BLaER1 treated with 17β-estradiol and CSF1 and Interleukin-3, amounts not matched to agents 10 nM and 100 nM (cell line): ENCODE measurements at regions not wholly inside any gene's neighbourhood (a gene's known extent, or its start where the extent isn't known, plus 50 kb on each side); places are given as distances from the start of the nearest gene placed in this dataset.
"Not testable (repeated sequence)": the region's sequence is repeated elsewhere in the genome, so short reads cannot be mapped to it uniquely, and the experiment has no call there.

ENCODE experiments used
- H3K27ac ChIP-seq, 11 experiments: shearing (Covaris generic); formaldehyde crosslinking; 2 replicates each; pipeline ENCODE4 v1.8.1; 2022
- H3K27me3 ChIP-seq, 11 experiments: shearing (Covaris generic); formaldehyde crosslinking; 2 replicates each; pipeline ENCODE4 v1.8.1; 2022
- H3K36me3 ChIP-seq, 11 experiments: shearing (Covaris generic); formaldehyde crosslinking; 2 replicates each; pipeline ENCODE4 v1.8.1; 2022
- H3K4me1 ChIP-seq, 10 experiments: shearing (Covaris generic); formaldehyde crosslinking; 2 replicates each; pipeline ENCODE4 v1.8.1; 2022
- H3K4me2 ChIP-seq, 11 experiments: shearing (Covaris generic); formaldehyde crosslinking; 2 replicates each; pipeline ENCODE4 v1.8.1; 2022
- H3K4me3 ChIP-seq, 10 experiments: shearing (Covaris generic); formaldehyde crosslinking; 2 replicates each; pipeline ENCODE4 v1.8.1; 2022
- H3K9ac ChIP-seq, 11 experiments: shearing (Covaris generic); formaldehyde crosslinking; 2 replicates each; pipeline ENCODE4 v1.8.1; 2022
- H3K9me3 ChIP-seq, 11 experiments: shearing (Covaris generic); formaldehyde crosslinking; replicated peaks in 1 of 11; 2 replicates each; pipeline ENCODE4 v1.8.1; 2022
- H4K20me1 ChIP-seq, 11 experiments: shearing (Covaris generic); formaldehyde crosslinking; 2 replicates each; pipeline ENCODE4 v1.8.1; 2022
- Cebpa-rat ChIP-seq, 11 experiments: shearing (Covaris generic); IDR thresholded peaks; 2 replicates each; pipeline ENCODE4 v1.8.1; 2022

- TF ChIP-seq Cebpa-rat (IDR thresholded peaks at IDR 0.05) = no peak
- Histone ChIP-seq H3K27ac (no peak overlapping the region), H3K4me3 (no peak overlapping the region), H4K20me1 (peaks cover 0 to 3% (median 0%) of the 10 kb centered on the region in 11 experiments; a peak in 1 of 22 replicates), H3K4me2 (no peak overlapping the region), H3K36me3 (no peaks in the 10 kb centered on the region), H3K9me3 (peaks cover 0 to 25% (median 0%) of the 10 kb centered on the region in 11 experiments; a peak in 2 of 22 replicates), H3K27me3 (peaks cover 77 to 94% (median 90%) of the 10 kb centered on the region in 11 experiments), H3K4me1 (no peaks in the 10 kb centered on the region), H3K9ac (no peak overlapping the region)
Measured at GRCh38 chrX:140157143-140157542, 191.8 kb upstream of the CXorf66 start.

- Histone ChIP-seq H4K20me1 (no peaks in the 10 kb centered on the region; a peak in 1 of 22 replicates), H3K4me3 (no peak overlapping the region), H3K9me3 (peaks cover 0 to 25% (median 0%) of the 10 kb centered on the region in 11 experiments; a peak in 2 of 22 replicates), H3K36me3 (no peaks in the 10 kb centered on the region), H3K4me2 (no peak overlapping the region), H3K9ac (no peak overlapping the region), H3K4me1 (no peaks in the 10 kb centered on the region), H3K27me3 (peaks cover 25 to 61% (median 51%) of the 10 kb centered on the region in 11 experiments), H3K27ac (no peak overlapping the region)
- TF ChIP-seq Cebpa-rat (IDR thresholded peaks at IDR 0.05) = no peak
Measured at GRCh38 chrX:140151316-140151715, 186.0 kb upstream of the CXorf66 start.

- no peak overlapping the region for H3K4me3 ChIP-seq
- H3K9ac ChIP-seq = no peak overlapping the region
- no peaks in the 10 kb centered on the region; a peak in 3 of 22 replicates for H4K20me1 ChIP-seq
- no peaks in the 10 kb centered on the region for H3K36me3 ChIP-seq
- H3K27me3 ChIP-seq = peaks cover 10 to 61% (median 51%) of the 10 kb centered on the region in 11 experiments; a peak in 21 of 22 replicates
- H3K27ac ChIP-seq = no peak overlapping the region
- H3K4me2 ChIP-seq = no peak overlapping the region
- H3K4me1 ChIP-seq = no peaks in the 10 kb centered on the region
- no peak for TF ChIP-seq Cebpa-rat (IDR thresholded peaks at IDR 0.05)
- peaks cover 0 to 13% (median 0%) of the 10 kb centered on the region in 11 experiments; a peak in 1 of 22 replicates for H3K9me3 ChIP-seq
Measured at GRCh38 chrX:140149761-140150160, 184.4 kb upstream of the CXorf66 start.

- H3K27ac ChIP-seq = no peak overlapping the region
- no peak overlapping the region for H3K4me2 ChIP-seq
- H3K27me3 ChIP-seq = peaks cover 41 to 76% (median 69%) of the 10 kb centered on the region in 11 experiments
- H3K9ac ChIP-seq = no peak overlapping the region
- no peaks in the 10 kb centered on the region for H3K4me1 ChIP-seq
- H3K9me3 ChIP-seq = peaks cover 0 to 4% (median 3%) of the 10 kb centered on the region in 11 experiments; a peak in 8 of 22 replicates
- H4K20me1 ChIP-seq = no peaks in the 10 kb centered on the region; a peak in 3 of 22 replicates
- TF ChIP-seq Cebpa-rat (IDR thresholded peaks at IDR 0.05) = no peak
- no peak overlapping the region for H3K4me3 ChIP-seq
- no peaks in the 10 kb centered on the region for H3K36me3 ChIP-seq
Measured at GRCh38 chrX:140141444-140142029, 176.2 kb upstream of the CXorf66 start.

GRCh38 chrX:140138492-140138891 lies 173.2 kb upstream of the CXorf66 start:
- not testable (repeated sequence) for H4K20me1 ChIP-seq, H3K4me2 ChIP-seq, H3K4me3 ChIP-seq, H3K36me3 ChIP-seq, H3K9ac ChIP-seq, H3K27ac ChIP-seq, H3K4me1 ChIP-seq
- H3K9me3 ChIP-seq = peaks cover 0 to 17% (median 8%) of the 10 kb centered on the region in 11 experiments; a peak in 10 of 22 replicates
- H3K27me3 ChIP-seq = peaks cover 41 to 76% (median 60%) of the 10 kb centered on the region in 11 experiments

GRCh38 chrX:140138065-140138464 lies 172.7 kb upstream of the CXorf66 start:
- peaks cover 0 to 17% (median 8%) of the 10 kb centered on the region in 11 experiments; a peak in 10 of 22 replicates for H3K9me3 ChIP-seq
- peaks cover 38 to 75% (median 59%) of the 10 kb centered on the region in 11 experiments for H3K27me3 ChIP-seq
- not testable (repeated sequence) for H3K4me1 ChIP-seq, H3K36me3 ChIP-seq, H3K4me3 ChIP-seq, H4K20me1 ChIP-seq, H3K9ac ChIP-seq, H3K27ac ChIP-seq, H3K4me2 ChIP-seq

- Histone ChIP-seq H3K4me2 (no peak overlapping the region), H3K9me3 (peaks cover 0 to 17% (median 8%) of the 10 kb centered on the region in 11 experiments; a peak in 10 of 22 replicates), H3K27me3 (peaks cover 36 to 70% (median 54%) of the 10 kb centered on the region in 11 experiments; a peak in 20 of 22 replicates), H3K27ac (no peak overlapping the region), H3K4me1 (no peaks in the 10 kb centered on the region), H3K9ac (no peak overlapping the region), H4K20me1 (no peaks in the 10 kb centered on the region), H3K36me3 (no peaks in the 10 kb centered on the region), H3K4me3 (no peak overlapping the region)
- TF ChIP-seq Cebpa-rat (IDR thresholded peaks at IDR 0.05) = no peak
Measured at GRCh38 chrX:140132937-140133336, 167.6 kb upstream of the CXorf66 start.

GRCh38 chrX:140123446-140123845 lies 158.1 kb upstream of the CXorf66 start:
- Histone ChIP-seq H4K20me1 (no peaks in the 10 kb centered on the region; a peak in 1 of 22 replicates), H3K4me2 (no peak overlapping the region), H3K9me3 (peaks cover 5 to 28% (median 16%) of the 10 kb centered on the region in 11 experiments; a peak in 15 of 22 replicates)

GRCh38 chrX:140114059-140114458 lies 148.7 kb upstream of the CXorf66 start:
- H3K27me3 ChIP-seq = peaks cover 53 to 94% (median 73%) of the 10 kb centered on the region in 11 experiments
- not testable (repeated sequence) for H4K20me1 ChIP-seq, H3K4me3 ChIP-seq, H3K4me1 ChIP-seq, H3K9me3 ChIP-seq, H3K27ac ChIP-seq, H3K4me2 ChIP-seq, H3K9ac ChIP-seq, H3K36me3 ChIP-seq

More at GRCh38 chrX:140123446-140123845, 158.1 kb upstream of the CXorf66 start:
- Histone ChIP-seq H3K27me3 (peaks cover 74 to 99% (median 95%) of the 10 kb centered on the region in 11 experiments; a peak in 21 of 22 replicates), H3K9ac (no peak overlapping the region), H3K36me3 (no peaks in the 10 kb centered on the region), H3K4me3 (no peak overlapping the region), H3K4me1 (no peaks in the 10 kb centered on the region), H3K27ac (no peak overlapping the region)
- no peak for TF ChIP-seq Cebpa-rat (IDR thresholded peaks at IDR 0.05)
